ENCODE measurements at regions not wholly inside any gene's neighbourhood (a gene's known extent, or its start where the extent isn't known, plus 50 kb on each side); places are given as distances from the start of the nearest gene placed in this dataset.

- no peaks in the 10 kb centered on the region for H3K27me3 Mint-ChIP-seq (ENCODE audit: unreplicated experiment)
- H3K9me3 Mint-ChIP-seq (ENCODE audit: unreplicated experiment), result no peaks in the 10 kb centered on the region
- no peak for TF ChIP-seq CTCF (IDR thresholded peaks at IDR 0.05)
- no peaks in the 10 kb centered on the region for H3K36me3 Mint-ChIP-seq (ENCODE audit: unreplicated experiment)
- no peak overlapping the region for H3K27ac Mint-ChIP-seq (ENCODE audit: unreplicated experiment)
- no peak overlapping the region for H3K4me3 Mint-ChIP-seq (ENCODE audit: unreplicated experiment)
- peaks cover 66% of the 10 kb centered on the region for H3K4me1 Mint-ChIP-seq (ENCODE audit: unreplicated experiment)
- DNase-seq (ENCODE audit: extremely low spot score, unreplicated experiment), result no peak
Measured at GRCh38 chr6:4322134-4322845, 186.9 kb upstream of the ECI2 start.

- DNase-seq (ENCODE audit: extremely low spot score, unreplicated experiment), result no peak
- Mint-ChIP-seq H3K4me3 (ENCODE audit: unreplicated experiment) (no peak overlapping the region), H3K4me1 (ENCODE audit: unreplicated experiment) (peaks cover 76% of the 10 kb centered on the region), H3K27ac (ENCODE audit: unreplicated experiment) (peak overlapping the region; percentile 86), H3K36me3 (ENCODE audit: unreplicated experiment) (no peaks in the 10 kb centered on the region), H3K27me3 (ENCODE audit: unreplicated experiment) (no peaks in the 10 kb centered on the region), H3K9me3 (ENCODE audit: unreplicated experiment) (no peaks in the 10 kb centered on the region)
- TF ChIP-seq CTCF (IDR thresholded peaks at IDR 0.05), result no peak
Measured at GRCh38 chr6:4320860-4321259, 185.5 kb upstream of the ECI2 start.

- Mint-ChIP-seq H3K4me1 (ENCODE audit: unreplicated experiment) (peaks cover 71% of the 10 kb centered on the region), H3K9me3 (ENCODE audit: unreplicated experiment) (no peaks in the 10 kb centered on the region), H3K36me3 (ENCODE audit: unreplicated experiment) (no peaks in the 10 kb centered on the region), H3K27me3 (ENCODE audit: unreplicated experiment) (no peaks in the 10 kb centered on the region), H3K4me3 (ENCODE audit: unreplicated experiment) (no peak overlapping the region), H3K27ac (ENCODE audit: unreplicated experiment) (peak overlapping the region; percentile 86)
- DNase-seq (ENCODE audit: extremely low spot score, unreplicated experiment), result no peak
- TF ChIP-seq CTCF (IDR thresholded peaks at IDR 0.05), result no peak
Measured at GRCh38 chr6:4319981-4320683, 184.8 kb upstream of the ECI2 start.

- H3K9me3 Mint-ChIP-seq (ENCODE audit: unreplicated experiment), result peaks cover 5% of the 10 kb centered on the region
- H3K27me3 Mint-ChIP-seq (ENCODE audit: unreplicated experiment), result no peaks in the 10 kb centered on the region
- TF ChIP-seq CTCF (IDR thresholded peaks at IDR 0.05), result no peak
- H3K4me3 Mint-ChIP-seq (ENCODE audit: unreplicated experiment), result no peak overlapping the region
- no peaks in the 10 kb centered on the region for H3K36me3 Mint-ChIP-seq (ENCODE audit: unreplicated experiment)
- H3K4me1 Mint-ChIP-seq (ENCODE audit: unreplicated experiment), result peaks cover 64% of the 10 kb centered on the region
- no peak for DNase-seq (ENCODE audit: extremely low spot score, unreplicated experiment)
- peak overlapping the region; percentile 56 for H3K27ac Mint-ChIP-seq (ENCODE audit: unreplicated experiment)
Measured at GRCh38 chr6:4318321-4318720, 182.9 kb upstream of the ECI2 start.

GRCh38 chr6:4316867-4317400 is 181.6 kb upstream of the ECI2 start:
- Mint-ChIP-seq H3K4me1 (ENCODE audit: unreplicated experiment) (peaks cover 65% of the 10 kb centered on the region), H3K27ac (ENCODE audit: unreplicated experiment) (peak overlapping the region; percentile 91), H3K4me3 (ENCODE audit: unreplicated experiment) (no peak overlapping the region), H3K36me3 (ENCODE audit: unreplicated experiment) (peaks cover 3% of the 10 kb centered on the region), H3K27me3 (ENCODE audit: unreplicated experiment) (no peaks in the 10 kb centered on the region), H3K9me3 (ENCODE audit: unreplicated experiment) (peaks cover 16% of the 10 kb centered on the region)
- no peak for DNase-seq (ENCODE audit: extremely low spot score, unreplicated experiment)
- no peak for TF ChIP-seq CTCF (IDR thresholded peaks at IDR 0.05)
